ENCODE measurements at regions not wholly inside any gene's neighbourhood (a gene's known extent, or its start where the extent isn't known, plus 50 kb on each side); places are given as distances from the start of the nearest gene placed in this dataset.

DNA sequence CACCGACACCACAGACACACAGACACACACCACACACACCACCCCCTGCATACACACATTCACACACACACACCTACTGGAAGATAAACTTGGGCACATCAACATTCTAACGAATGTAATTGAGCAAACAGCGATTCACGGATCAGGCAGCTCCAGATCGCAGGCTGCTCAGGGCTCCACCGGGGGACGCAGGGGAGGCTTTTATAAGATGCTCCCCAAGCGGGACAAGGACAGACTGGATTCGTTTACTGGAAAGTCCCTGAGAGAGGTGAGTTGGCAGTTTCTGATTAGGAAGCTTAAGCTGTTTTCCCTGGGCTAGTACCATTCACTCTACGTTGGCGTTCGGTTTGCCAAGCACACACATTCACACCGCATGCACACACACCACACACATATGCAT is 281.3 kb downstream of the IRF8 start:
- Histone ChIP-seq H3K27ac (ENCODE audit: low read depth, low read length) (no peak overlapping the region), H3K27me3 (ENCODE audit: control insufficient read depth, insufficient read depth, low read length, poor library complexity, severe bottlenecking) (peaks cover 6% of the 10 kb centered on the region), H3K4me1 (ENCODE audit: control insufficient read depth, insufficient read depth, low read length) (no peaks in the 10 kb centered on the region), H3K4me3 (ENCODE audit: low read length) (no peak overlapping the region), H3K9ac (ENCODE audit: extremely low read depth, low read length, poor library complexity, severe bottlenecking) (no peak overlapping the region), H3K36me3 (ENCODE audit: control insufficient read depth, insufficient read depth, low read length) (no peaks in the 10 kb centered on the region), H3K9me3 (ENCODE audit: control insufficient read depth, low read length) (no peaks in the 10 kb centered on the region)
- TF ChIP-seq, protein P1, sequence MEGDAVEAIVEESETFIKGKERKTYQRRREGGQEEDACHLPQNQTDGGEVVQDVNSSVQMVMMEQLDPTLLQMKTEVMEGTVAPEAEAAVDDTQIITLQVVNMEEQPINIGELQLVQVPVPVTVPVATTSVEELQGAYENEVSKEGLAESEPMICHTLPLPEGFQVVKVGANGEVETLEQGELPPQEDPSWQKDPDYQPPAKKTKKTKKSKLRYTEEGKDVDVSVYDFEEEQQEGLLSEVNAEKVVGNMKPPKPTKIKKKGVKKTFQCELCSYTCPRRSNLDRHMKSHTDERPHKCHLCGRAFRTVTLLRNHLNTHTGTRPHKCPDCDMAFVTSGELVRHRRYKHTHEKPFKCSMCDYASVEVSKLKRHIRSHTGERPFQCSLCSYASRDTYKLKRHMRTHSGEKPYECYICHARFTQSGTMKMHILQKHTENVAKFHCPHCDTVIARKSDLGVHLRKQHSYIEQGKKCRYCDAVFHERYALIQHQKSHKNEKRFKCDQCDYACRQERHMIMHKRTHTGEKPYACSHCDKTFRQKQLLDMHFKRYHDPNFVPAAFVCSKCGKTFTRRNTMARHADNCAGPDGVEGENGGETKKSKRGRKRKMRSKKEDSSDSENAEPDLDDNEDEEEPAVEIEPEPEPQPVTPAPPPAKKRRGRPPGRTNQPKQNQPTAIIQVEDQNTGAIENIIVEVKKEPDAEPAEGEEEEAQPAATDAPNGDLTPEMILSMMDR (conservative IDR thresholded peaks at IDR 0.05) = no peak
- Mint-ChIP-seq H3K36me3 (ENCODE audit: low read depth) (no peaks in the 10 kb centered on the region), H3K4me3 (no peak overlapping the region), H3K27ac (no peak overlapping the region), H3K9me3 (peaks cover 3% of the 10 kb centered on the region), H3K27me3 (ENCODE audit: insufficient read depth) (peaks cover 12% of the 10 kb centered on the region), H3K4me1 (no peaks in the 10 kb centered on the region)
- DNase-seq = no peak
- WGBS, 2 experiments (ENCODE audit: insufficient coverage in 1 of 2, insufficient read length in 1 of 2) = 78 to 90% methylated on average over 9 to 13 of the region's 13 CpGs

DNA sequence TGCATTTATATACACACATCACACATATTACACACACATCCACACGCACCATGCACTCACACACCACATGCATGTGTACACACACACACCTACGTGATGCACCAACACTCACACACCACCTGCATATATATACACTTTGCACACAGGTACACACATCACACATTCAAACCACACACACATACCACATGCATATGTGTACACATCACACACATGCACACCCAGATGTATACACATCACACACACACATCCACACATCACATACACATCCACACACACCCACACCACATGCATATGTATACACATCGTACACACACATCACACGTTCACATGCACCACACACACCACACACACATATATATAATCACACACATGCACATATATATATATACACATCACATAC is 281.8 kb downstream of the IRF8 start:
- H3K9me3 ChIP-seq (ENCODE audit: control insufficient read depth, low read length) = no peaks in the 10 kb centered on the region
- no peaks in the 10 kb centered on the region for H3K36me3 ChIP-seq (ENCODE audit: control insufficient read depth, insufficient read depth, low read length)
- no peaks in the 10 kb centered on the region for H3K36me3 Mint-ChIP-seq (ENCODE audit: low read depth)
- H3K27ac ChIP-seq (ENCODE audit: low read depth, low read length) = no peak overlapping the region
- H3K9me3 Mint-ChIP-seq = peaks cover 3% of the 10 kb centered on the region
- no peak overlapping the region for H3K4me3 ChIP-seq (ENCODE audit: low read length)
- H3K9ac ChIP-seq (ENCODE audit: extremely low read depth, low read length, poor library complexity, severe bottlenecking) = no peak overlapping the region
- no peaks in the 10 kb centered on the region for H3K4me1 Mint-ChIP-seq
- H3K27me3 Mint-ChIP-seq (ENCODE audit: insufficient read depth) = peaks cover 15% of the 10 kb centered on the region
- H3K4me1 ChIP-seq (ENCODE audit: control insufficient read depth, insufficient read depth, low read length) = no peaks in the 10 kb centered on the region
- H3K27me3 ChIP-seq (ENCODE audit: control insufficient read depth, insufficient read depth, low read length, poor library complexity, severe bottlenecking) = peaks cover 6% of the 10 kb centered on the region
- H3K27ac Mint-ChIP-seq = no peak overlapping the region
- TF ChIP-seq, protein P1 (conservative IDR thresholded peaks at IDR 0.05) = no peak
- H3K4me3 Mint-ChIP-seq = no peak overlapping the region
- WGBS, 2 experiments (ENCODE audit: insufficient coverage in 1 of 2, insufficient read length in 1 of 2) = 88 to 93% methylated on average over 4 of the region's 4 CpGs
- no peak for DNase-seq

DNA sequence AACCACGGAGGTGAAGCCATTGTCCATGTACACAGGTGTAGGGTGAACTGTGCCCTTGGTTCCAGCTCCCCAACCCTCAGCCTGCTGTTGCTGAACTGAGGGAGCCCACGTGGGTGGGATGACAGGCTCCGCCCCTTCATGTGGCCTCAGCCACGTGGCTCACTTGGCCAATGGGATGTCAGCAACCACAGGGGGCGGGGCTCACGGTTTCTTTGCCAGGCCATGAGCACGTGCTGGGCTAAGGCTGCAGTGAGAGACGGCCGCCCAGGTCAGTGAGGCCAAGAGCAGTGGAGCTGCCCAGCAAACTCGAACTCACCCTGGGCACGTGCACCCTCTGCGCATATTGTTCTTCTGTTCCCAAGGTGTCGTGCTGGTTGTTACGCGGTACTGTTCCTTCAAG is 282.6 kb downstream of the IRF8 start:
- H3K4me3 Mint-ChIP-seq = no peak overlapping the region
- H3K36me3 Mint-ChIP-seq (ENCODE audit: low read depth) = no peaks in the 10 kb centered on the region
- peaks cover 6% of the 10 kb centered on the region for H3K27me3 ChIP-seq (ENCODE audit: control insufficient read depth, insufficient read depth, low read length, poor library complexity, severe bottlenecking)
- H3K27ac Mint-ChIP-seq = no peak overlapping the region
- peaks cover 11% of the 10 kb centered on the region for H3K27me3 Mint-ChIP-seq (ENCODE audit: insufficient read depth)
- H3K4me3 ChIP-seq (ENCODE audit: low read length) = no peak overlapping the region
- 82 to 85% methylated on average over 12 to 15 of the region's 15 CpGs for WGBS, 2 experiments (ENCODE audit: insufficient coverage in 1 of 2, insufficient read length in 1 of 2)
- peaks cover 3% of the 10 kb centered on the region for H3K9me3 Mint-ChIP-seq
- no peaks in the 10 kb centered on the region for H3K36me3 ChIP-seq (ENCODE audit: control insufficient read depth, insufficient read depth, low read length)
- no peak for DNase-seq
- H3K4me1 Mint-ChIP-seq = peaks cover 2% of the 10 kb centered on the region
- H3K9ac ChIP-seq (ENCODE audit: extremely low read depth, low read length, poor library complexity, severe bottlenecking) = no peak overlapping the region
- TF ChIP-seq, protein P1 (conservative IDR thresholded peaks at IDR 0.05) = no peak
- H3K4me1 ChIP-seq (ENCODE audit: control insufficient read depth, insufficient read depth, low read length) = no peaks in the 10 kb centered on the region
- H3K27ac ChIP-seq (ENCODE audit: low read depth, low read length) = no peak overlapping the region
- H3K9me3 ChIP-seq (ENCODE audit: control insufficient read depth, low read length) = no peaks in the 10 kb centered on the region

Data from endodermal cell (in vitro differentiated cells).